ENCODE measurements at regions not wholly inside any gene's neighbourhood (a gene's known extent, or its start where the extent isn't known, plus 50 kb on each side); places are given as distances from the start of the nearest gene placed in this dataset.

DNA sequence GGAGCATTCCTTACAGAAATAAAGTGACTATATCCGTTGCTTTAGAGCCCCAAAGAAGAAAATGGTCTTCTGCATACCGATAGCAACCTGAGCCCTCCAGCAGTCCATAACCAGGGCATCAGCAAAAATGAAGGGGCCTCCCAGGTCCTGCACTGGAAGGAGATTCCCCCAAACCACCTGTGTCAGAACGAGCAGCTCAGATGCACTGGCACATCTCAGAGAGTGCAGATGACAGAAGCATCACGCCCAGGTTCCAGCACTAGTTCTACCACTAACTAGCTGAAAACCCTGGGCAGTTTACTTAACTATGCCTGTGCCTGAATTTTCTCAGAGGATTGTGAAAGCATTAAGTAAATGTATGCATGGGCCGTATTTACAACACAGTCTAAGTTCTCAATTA, 466.7 kb upstream of the MYT1L start:
- TF ChIP-seq, protein P1, sequence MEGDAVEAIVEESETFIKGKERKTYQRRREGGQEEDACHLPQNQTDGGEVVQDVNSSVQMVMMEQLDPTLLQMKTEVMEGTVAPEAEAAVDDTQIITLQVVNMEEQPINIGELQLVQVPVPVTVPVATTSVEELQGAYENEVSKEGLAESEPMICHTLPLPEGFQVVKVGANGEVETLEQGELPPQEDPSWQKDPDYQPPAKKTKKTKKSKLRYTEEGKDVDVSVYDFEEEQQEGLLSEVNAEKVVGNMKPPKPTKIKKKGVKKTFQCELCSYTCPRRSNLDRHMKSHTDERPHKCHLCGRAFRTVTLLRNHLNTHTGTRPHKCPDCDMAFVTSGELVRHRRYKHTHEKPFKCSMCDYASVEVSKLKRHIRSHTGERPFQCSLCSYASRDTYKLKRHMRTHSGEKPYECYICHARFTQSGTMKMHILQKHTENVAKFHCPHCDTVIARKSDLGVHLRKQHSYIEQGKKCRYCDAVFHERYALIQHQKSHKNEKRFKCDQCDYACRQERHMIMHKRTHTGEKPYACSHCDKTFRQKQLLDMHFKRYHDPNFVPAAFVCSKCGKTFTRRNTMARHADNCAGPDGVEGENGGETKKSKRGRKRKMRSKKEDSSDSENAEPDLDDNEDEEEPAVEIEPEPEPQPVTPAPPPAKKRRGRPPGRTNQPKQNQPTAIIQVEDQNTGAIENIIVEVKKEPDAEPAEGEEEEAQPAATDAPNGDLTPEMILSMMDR (IDR thresholded peaks at IDR 0.05): no peak
- TF ChIP-seq EZH2 (IDR thresholded peaks at IDR 0.05; ENCODE audit: borderline replicate concordance, insufficient read depth, low read depth, low read length, poor library complexity, severe bottlenecking): no peak
